GM23248 (cell line): ENCODE measurements at regions not wholly inside any gene's neighbourhood (a gene's known extent, or its start where the extent isn't known, plus 50 kb on each side); places are given as distances from the start of the nearest gene placed in this dataset.
A peak's percentile ranks its signal among the peaks of the same experiment; 100 is the strongest.
"Not testable (repeated sequence)": the region's sequence is repeated elsewhere in the genome, so short reads cannot be mapped to it uniquely, and the experiment has no call there.

ENCODE experiments used
- DNase-seq: peaks from one replicate; pipeline ENCODE4 v3.0.0-alpha.2; 2015
- H2AFZ ChIP-seq: fragments of 200-600 bp; sonication (generic); 2 replicates; pipeline ENCODE4 v1.6.1; 2016; ENCODE audit warnings: antibody characterized with exemption
- H3F3A ChIP-seq: fragments of 200-600 bp; sonication (generic); 2 replicates; pipeline ENCODE4 v1.6.1; 2016; ENCODE audit warnings: mild to moderate bottlenecking, antibody characterized with exemption, mixed run types; ENCODE audit not compliant: insufficient read depth
- H3K27ac ChIP-seq: fragments of 200-600 bp; sonication (generic); 2 replicates; pipeline ENCODE4 v1.5.1; 2016; ENCODE audit warnings: mild to moderate bottlenecking
- H3K27me3 ChIP-seq: fragments of 200-600 bp; sonication (generic); replicated peaks from 2 replicates; pipeline ENCODE4 v1.6.1; 2016; ENCODE audit warnings: mild to moderate bottlenecking; ENCODE audit not compliant: insufficient read depth
- H3K36me3 ChIP-seq: fragments of 200-600 bp; sonication (generic); 2 replicates; pipeline ENCODE4 v1.6.1; 2016; ENCODE audit warnings: low read depth, mild to moderate bottlenecking
- H3K4me1 ChIP-seq: fragments of 200-600 bp; sonication (generic); 2 replicates; pipeline ENCODE4 v1.6.1; 2016; ENCODE audit warnings: mild to moderate bottlenecking; ENCODE audit not compliant: insufficient read depth
- H3K4me2 ChIP-seq: fragments of 200-600 bp; sonication (generic); one replicate; pipeline ENCODE4 v1.6.1; 2016; ENCODE audit warnings: mild to moderate bottlenecking; ENCODE audit not compliant: unreplicated experiment
- H3K4me3 ChIP-seq: fragments of 200-600 bp; sonication (generic); 2 replicates; pipeline ENCODE4 v1.5.1; 2016; ENCODE audit warnings: mild to moderate bottlenecking
- H3K79me2 ChIP-seq: fragments of 200-600 bp; sonication (generic); 2 replicates; pipeline ENCODE4 v1.6.1; 2016; ENCODE audit warnings: mild to moderate bottlenecking; ENCODE audit not compliant: insufficient read depth
- H3K9ac ChIP-seq: fragments of 200-600 bp; sonication (generic); 2 replicates; pipeline ENCODE4 v1.6.1; 2016; ENCODE audit warnings: mild to moderate bottlenecking
- H3K9me2 ChIP-seq: fragments of 200-600 bp; sonication (generic); 2 replicates; pipeline ENCODE4 v1.6.1; 2016; ENCODE audit warnings: mixed run types, mild to moderate bottlenecking, moderate library complexity; ENCODE audit not compliant: insufficient read depth
- H3K9me3 ChIP-seq: fragments of 200-600 bp; sonication (generic); one replicate; pipeline ENCODE4 v1.6.1; 2017; ENCODE audit warnings: low read depth
- H4K20me1 ChIP-seq: fragments of 200-600 bp; sonication (generic); 2 replicates; pipeline ENCODE4 v1.6.0; 2016; ENCODE audit not compliant: insufficient read depth
- EZH2 ChIP-seq: fragments of 200-600 bp; sonication (generic); IDR thresholded peaks from 2 replicates; pipeline ENCODE4 v1.6.1; 2018; ENCODE audit warnings: antibody characterized with exemption, mild to moderate bottlenecking; ENCODE audit not compliant: insufficient read depth, poor library complexity, severe bottlenecking
- EZH2phosphoT487 ChIP-seq: fragments of 200-600 bp; sonication (generic); IDR thresholded peaks from 2 replicates; pipeline ENCODE4 v1.6.1; 2018; ENCODE audit warnings: antibody characterized with exemption, moderate library complexity, mild to moderate bottlenecking, low read depth; ENCODE audit not compliant: insufficient read depth
- WGBS, 2 experiments: methylation state at CpG; one replicate each; pipeline ENCODE4 v1.1.6; 2015 to 2017; ENCODE audit warnings: low lambda C conversion rate in 2 of 2, low coverage in 1 of 2; ENCODE audit errors: missing lambda C conversion rate in 2 of 2; 5-methylcytosine and 5-hydroxymethylcytosine counted together
- in situ Hi-C: fragments of 300-500 bp; cut with MboI; formaldehyde crosslinking; loops from 2 replicates; pipeline ENCODE4 v1.15.0; 2020

GRCh38 chr20:11180186-11180585 lies 506.4 kb upstream of the JAG1 start:
- no peaks in the 10 kb centered on the region for H3K27me3 ChIP-seq
- H3F3A ChIP-seq = peaks cover 3% of the 10 kb centered on the region; the same call in 1 of the 2 replicates
- H3K4me1 ChIP-seq = peaks cover 12% of the 10 kb centered on the region
- DNase-seq = no peak
- H3K79me2 ChIP-seq = no peaks in the 10 kb centered on the region
- H3K9me2 ChIP-seq = no peaks in the 10 kb centered on the region
- no peak overlapping the region for H3K9ac ChIP-seq
- H3K9me3 ChIP-seq = no peaks in the 10 kb centered on the region
- no peaks in the 10 kb centered on the region for H3K36me3 ChIP-seq
- H3K4me2 ChIP-seq = no peak overlapping the region
- H3K27ac ChIP-seq = no peak overlapping the region
- no peak overlapping the region for H2AFZ ChIP-seq
- H3K4me3 ChIP-seq = no peak overlapping the region
- no peaks in the 10 kb centered on the region for H4K20me1 ChIP-seq
- no peak for TF ChIP-seq EZH2phosphoT487
- TF ChIP-seq EZH2 = no peak
- in situ Hi-C loops = no loop called here

DNA sequence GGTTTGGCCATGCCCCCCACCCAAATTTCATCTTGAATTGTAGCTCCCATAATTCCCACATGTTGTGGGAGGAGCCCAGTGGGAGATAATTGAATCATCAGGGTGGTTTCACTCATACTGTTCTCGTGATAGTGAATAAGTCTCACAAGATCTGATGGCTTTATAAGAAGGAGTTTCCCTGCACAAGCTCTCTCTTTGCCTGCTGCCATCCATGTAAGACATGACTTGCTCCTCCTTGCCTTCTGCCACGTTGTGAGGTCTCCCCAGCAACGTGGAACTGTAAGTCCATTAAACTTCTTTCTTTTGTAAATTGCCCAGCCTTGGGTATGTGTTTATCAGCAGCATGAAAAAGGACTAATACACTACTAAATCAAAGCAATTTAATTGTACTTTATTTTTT lies 507.3 kb upstream of the JAG1 start:
- H3K79me2 ChIP-seq, H3K9me3 ChIP-seq, H2AFZ ChIP-seq, DNase-seq, in situ Hi-C loops, H3K4me2 ChIP-seq, H3F3A ChIP-seq, H3K4me3 ChIP-seq, H3K27ac ChIP-seq, H3K9me2 ChIP-seq, H3K36me3 ChIP-seq, H3K27me3 ChIP-seq, H4K20me1 ChIP-seq, H3K9ac ChIP-seq: not testable (repeated sequence)
- WGBS, 2 experiments = 53 to 64% methylated on average over 3 of the region's 3 CpGs
- H3K4me1 ChIP-seq = peaks cover 14% of the 10 kb centered on the region

DNA sequence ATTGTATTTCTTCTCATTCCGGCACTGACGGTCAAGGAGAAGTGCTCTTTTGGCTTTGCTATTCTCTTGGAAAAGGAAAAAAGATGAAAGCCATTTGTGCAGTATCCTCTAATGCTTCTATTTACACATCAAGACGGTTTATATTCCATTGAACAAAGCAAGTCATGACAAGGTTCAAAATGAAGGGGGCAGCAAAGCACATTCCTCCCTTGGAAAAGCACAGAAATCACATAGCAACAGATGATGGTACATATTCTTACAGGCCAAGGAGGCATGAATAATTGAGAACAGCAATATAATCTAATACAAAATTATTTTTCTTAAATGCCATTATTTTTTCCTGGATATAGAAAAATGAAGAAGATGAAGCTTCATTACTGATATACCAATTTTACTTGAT lies 508.2 kb upstream of the JAG1 start:
- Histone ChIP-seq H3K27me3 (no peaks in the 10 kb centered on the region), H3F3A (peaks cover 3% of the 10 kb centered on the region; the same call in 1 of the 2 replicates), H3K36me3 (no peaks in the 10 kb centered on the region), H2AFZ (no peak overlapping the region), H3K4me1 (peaks cover 21% of the 10 kb centered on the region), H4K20me1 (no peaks in the 10 kb centered on the region), H3K27ac (no peak overlapping the region), H3K9ac (no peak overlapping the region), H3K9me2 (no peaks in the 10 kb centered on the region), H3K79me2 (no peaks in the 10 kb centered on the region), H3K4me2 (no peak overlapping the region), H3K9me3 (no peaks in the 10 kb centered on the region), H3K4me3 (no peak overlapping the region)
- no peak for DNase-seq
- 92 to 96% methylated on average over 3 of the region's 3 CpGs for WGBS, 2 experiments
- in situ Hi-C loops = no loop called here
- TF ChIP-seq EZH2phosphoT487 = no peak
- no peak for TF ChIP-seq EZH2

DNA sequence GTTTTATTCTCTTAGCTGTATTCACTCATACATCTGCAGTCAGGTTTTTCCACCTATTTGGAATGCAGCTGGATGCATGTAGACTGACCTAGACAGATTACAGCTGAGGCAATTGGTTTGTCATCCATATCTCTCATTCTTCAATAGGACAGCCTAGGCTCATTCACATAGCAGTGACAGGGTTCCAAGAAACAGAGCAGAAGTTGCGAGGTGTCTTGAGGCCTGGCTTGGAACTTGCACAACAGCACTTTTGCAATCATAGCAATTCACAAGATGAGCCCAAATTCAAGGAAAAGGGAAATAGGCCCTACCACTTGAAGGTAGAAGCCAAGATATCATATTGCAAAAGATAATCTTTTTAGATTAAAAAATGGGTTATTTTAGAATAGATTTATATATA lies 508.9 kb upstream of the JAG1 start:
- Histone ChIP-seq H3K9me2 (no peaks in the 10 kb centered on the region), H3K27ac (no peak overlapping the region), H3K4me1 (peaks cover 21% of the 10 kb centered on the region), H2AFZ (no peak overlapping the region), H3K27me3 (no peaks in the 10 kb centered on the region), H3K4me2 (no peak overlapping the region), H3K4me3 (no peak overlapping the region), H3K9ac (no peak overlapping the region), H4K20me1 (no peaks in the 10 kb centered on the region), H3K36me3 (no peaks in the 10 kb centered on the region), H3K79me2 (no peaks in the 10 kb centered on the region), H3K9me3 (no peaks in the 10 kb centered on the region), H3F3A (peaks cover 3% of the 10 kb centered on the region; the same call in 1 of the 2 replicates)
- TF ChIP-seq EZH2 = no peak
- no peak for TF ChIP-seq EZH2phosphoT487
- WGBS, 2 experiments = 21 to 43% methylated on average over 1 of the region's 1 CpG
- in situ Hi-C loops = no loop called here
- peak; percentile 24 for DNase-seq

DNA sequence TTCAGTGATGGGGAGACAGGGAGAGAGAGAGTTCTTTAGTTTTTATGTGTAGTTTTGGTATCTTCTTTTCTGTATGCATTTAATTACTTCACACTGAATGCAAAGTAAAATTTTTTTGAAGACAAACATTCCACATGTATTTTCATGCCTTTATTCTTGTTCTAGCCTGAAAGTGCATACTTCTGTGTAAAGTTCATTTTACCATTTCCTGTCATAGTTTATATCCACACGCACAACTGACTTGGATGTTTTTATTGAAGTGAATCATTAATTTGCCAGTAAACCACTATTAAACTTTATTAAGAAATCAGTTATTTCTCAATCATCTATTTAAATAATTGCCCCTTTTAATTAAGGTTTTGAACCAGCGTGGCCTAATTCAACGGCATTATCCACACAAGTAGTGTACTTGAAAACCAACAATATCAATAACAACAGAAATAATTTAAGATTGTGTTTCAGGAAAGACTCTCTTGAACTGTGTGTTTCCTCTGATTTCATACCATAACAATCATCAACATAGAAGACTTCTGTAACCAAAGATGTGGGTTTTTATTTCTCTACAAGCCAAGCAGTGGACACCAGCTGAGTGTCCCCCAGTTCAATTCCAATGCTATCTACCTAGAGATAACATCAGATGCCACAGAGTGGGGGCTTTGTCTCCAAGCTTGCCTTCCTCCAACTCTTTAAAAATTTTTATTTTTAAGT lies 512.7 kb upstream of the JAG1 start:
- H3K79me2 ChIP-seq = no peaks in the 10 kb centered on the region
- H3K9me3 ChIP-seq = no peaks in the 10 kb centered on the region
- H3K4me3 ChIP-seq = no peak overlapping the region
- H2AFZ ChIP-seq = no peak overlapping the region
- H3K27me3 ChIP-seq = no peaks in the 10 kb centered on the region
- no peak overlapping the region for H3K9ac ChIP-seq
- DNase-seq = peak; percentile 32
- no peaks in the 10 kb centered on the region; the same call in 1 of the 2 replicates for H3K9me2 ChIP-seq
- peaks cover 10% of the 10 kb centered on the region for H3K4me1 ChIP-seq
- H3F3A ChIP-seq = no peaks in the 10 kb centered on the region
- 31 to 37% methylated on average over 3 of the region's 3 CpGs for WGBS, 2 experiments
- no peak overlapping the region for H3K27ac ChIP-seq
- in situ Hi-C loops = no loop called here
- no peaks in the 10 kb centered on the region for H3K36me3 ChIP-seq
- TF ChIP-seq EZH2phosphoT487 = no peak
- TF ChIP-seq EZH2 = no peak
- H3K4me2 ChIP-seq = peak overlapping the region; percentile 27
- no peaks in the 10 kb centered on the region for H4K20me1 ChIP-seq
